NCI-H345 treated with DMSO at 0.1 percent for 48 hours (cell line): ENCODE measurements at regions not wholly inside any gene's neighbourhood (a gene's known extent, or its start where the extent isn't known, plus 50 kb on each side); places are given as distances from the start of the nearest gene placed in this dataset.
"Not testable (repeated sequence)": the region's sequence is repeated elsewhere in the genome, so short reads cannot be mapped to it uniquely, and the experiment has no call there.

Experiments
- DNase-seq: peaks from one replicate; lab custom pipeline; 2025; ENCODE audit not compliant: unreplicated experiment; lab: John Stamatoyannopoulos, UW

DNA sequence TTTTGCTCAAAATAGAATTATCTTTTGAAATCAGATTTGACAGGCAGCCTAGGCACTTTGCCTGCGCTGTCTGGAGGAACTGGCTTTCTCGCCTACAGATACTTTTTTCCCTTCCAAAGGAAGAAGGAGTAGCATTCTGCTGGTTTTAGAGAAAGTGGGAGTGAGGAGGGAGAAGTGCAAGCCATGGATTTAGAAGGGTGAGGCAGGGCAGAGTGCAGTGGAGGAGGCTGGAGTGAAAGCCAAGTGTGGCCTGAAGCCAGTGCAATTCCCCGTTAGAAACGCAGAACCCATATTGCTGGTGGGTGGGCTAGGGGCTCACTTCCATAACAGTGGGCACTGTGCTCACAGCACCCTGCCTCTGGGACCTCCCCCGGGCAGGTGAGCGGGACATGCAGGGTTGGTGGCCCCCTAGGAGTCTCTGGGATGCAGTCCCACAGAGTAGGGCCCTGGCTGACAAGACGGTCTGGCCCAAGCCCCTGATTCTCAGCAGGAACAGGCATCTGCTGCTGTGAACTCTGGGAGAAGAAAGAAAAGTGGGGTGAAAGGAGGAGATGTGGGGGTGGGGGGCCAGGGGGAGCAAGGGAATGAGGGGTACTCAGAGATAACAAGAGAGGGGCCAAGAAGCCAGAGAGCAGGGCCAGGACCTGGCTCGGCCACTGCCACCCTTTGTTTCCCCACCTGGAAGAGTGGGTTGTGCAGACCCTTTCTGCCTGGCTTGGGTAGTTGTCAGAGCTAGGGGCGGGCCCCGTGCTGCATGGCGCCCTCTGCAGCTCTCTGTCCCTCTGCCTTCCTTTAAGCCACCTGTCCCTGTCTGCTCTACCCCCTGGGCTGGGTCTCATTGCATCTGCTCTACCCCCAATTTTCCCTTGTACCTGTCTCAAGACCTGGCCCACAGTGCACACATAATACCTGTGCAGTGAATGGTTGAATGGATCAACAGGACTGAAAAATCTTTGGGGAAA lies 273.5 kb upstream of the HS6ST1 start:
- no peak for DNase-seq

DNA sequence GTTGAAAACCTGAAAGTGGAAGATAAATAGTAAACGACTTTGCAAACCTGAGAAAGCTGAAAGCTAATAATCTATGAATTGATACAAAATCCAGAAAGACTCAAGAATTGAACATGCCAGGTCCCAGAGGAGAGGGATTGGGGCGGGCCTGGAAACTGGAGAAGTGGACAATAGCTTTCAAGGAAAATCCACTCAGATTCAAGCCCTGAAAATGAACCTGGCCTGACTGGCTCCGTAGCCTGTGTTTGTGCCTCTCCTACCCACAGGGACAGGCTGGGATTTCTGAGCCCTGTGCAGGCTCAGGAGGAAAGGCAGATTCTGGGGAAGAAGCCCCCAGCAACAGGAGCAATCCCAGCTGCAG lies 274.8 kb upstream of the HS6ST1 start:
- DNase-seq = no peak

GRCh38 chr2:128593879-128594650 lies 275.4 kb upstream of the HS6ST1 start:
- no peak for DNase-seq

GRCh38 chr2:128594651-128594910 lies 275.9 kb upstream of the HS6ST1 start:
- no peak for DNase-seq

DNA sequence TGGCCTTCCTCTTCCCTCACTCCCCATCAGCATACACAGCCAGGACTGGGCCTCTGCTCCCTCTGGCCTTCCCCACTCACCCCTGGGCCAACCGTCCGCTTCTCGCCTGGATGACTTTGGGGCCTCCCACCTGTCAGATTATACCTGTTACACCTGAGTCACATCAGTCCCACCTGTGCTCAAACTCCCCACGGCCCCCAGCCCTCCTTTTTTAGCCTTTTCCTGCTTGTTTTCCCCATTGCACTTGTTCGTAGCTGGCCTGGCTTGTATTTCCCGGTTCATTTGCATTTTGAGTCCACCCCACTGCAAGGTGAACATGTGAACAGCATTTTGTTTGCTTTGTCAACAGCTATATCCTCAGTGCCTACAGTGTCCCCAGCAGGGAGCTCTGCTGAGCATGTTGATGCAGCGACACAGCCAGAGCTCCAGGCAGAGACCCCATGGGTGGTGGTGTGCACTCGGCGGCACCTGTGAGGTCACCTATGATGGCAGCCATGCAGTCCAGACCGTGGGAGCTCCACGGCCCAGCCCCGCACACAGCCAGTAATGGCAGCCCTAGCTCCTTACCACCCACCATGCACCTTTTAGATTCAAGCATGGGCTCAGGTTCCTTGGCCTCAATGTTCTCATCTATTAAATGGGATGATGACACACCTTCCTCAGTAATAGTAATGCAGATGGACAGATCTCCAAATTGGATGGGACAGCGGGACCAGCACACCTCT lies 276.4 kb upstream of the HS6ST1 start:
- peak; percentile 91 for DNase-seq

GRCh38 chr2:128595763-128596395 lies 277.2 kb upstream of the HS6ST1 start:
- no peak for DNase-seq

DNA sequence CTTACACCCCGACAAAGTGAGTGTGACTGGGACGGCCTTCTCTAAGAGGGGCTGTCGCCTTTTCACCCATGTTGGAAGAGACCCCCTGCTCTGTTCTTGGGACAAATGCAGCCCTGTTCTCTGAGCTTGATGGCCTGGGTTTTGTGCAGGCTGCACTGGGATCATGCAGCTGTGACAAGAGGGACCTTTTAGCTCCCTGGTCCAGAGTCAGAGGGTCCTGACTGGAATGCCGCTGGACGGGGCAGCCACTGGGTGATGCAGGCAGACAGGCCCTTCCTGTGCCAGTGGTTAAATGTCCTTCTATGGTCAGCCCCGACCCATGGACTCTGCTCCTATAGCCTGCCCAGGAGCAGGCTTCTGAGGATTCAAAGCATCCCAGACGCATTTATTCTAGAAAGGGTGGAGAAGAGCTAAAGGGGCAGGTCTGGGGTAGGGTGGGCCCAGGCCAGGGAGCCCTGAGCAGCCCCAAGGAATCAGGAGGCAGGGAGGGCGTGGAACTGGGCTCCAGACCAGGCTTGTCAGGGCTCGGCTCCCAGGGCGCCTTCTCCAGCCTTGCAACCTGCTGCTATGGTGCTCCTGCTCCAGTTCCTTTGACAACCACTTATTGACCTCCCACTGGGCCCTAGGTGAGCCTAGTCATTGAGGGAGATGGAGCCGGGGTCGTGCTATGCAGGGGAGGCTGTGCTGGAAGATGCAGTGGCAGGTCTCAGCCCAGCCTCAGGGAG lies 277.9 kb upstream of the HS6ST1 start:
- no peak for DNase-seq

DNA sequence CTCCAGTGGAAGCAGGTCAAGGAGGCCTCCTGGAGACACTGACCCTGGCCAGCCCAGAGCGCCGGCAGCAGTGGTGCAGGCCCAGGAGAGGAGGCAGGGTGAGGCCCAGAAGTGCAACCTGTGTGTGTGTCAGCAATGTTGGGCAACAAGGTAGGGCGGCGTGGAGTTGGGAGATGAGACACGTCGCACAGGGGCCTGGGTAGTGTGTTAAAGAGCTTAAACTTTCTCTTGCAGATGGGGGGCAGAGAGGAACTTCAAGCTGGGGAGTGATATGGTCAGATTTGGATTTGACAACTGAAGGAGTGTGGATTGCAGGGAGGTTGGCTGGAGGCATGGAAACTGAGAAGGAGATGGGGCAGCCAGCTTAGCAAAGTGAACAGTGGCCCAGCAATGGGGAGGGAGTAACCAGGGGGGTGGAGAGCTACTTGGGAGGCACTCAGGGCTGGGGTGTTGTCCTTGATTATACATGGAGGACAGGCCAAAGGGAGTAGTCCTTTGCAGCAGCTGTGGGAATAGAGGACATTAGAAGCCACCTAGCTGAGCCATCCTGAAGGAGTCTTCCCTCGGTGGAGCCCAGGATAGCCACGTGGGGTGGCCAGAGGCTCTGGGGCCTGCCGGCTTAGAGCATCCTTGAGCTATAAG lies 278.6 kb upstream of the HS6ST1 start:
- no peak for DNase-seq

DNA sequence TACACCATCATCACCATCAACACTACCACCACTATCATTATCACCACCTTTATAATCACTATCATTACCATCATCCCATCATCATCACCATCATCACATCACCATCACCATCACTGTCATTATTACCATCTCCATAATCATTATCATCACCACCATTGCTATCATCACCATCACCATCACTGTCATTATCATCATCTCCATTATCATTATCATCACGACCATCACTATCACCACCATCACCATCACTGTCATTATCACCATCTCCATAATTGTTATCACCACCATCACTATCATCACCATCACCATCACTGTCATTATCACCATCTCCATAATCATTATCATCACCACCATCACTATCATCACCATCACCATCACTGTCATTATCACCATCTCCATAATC lies 279.6 kb upstream of the HS6ST1 start:
- not testable (repeated sequence) for DNase-seq

DNA sequence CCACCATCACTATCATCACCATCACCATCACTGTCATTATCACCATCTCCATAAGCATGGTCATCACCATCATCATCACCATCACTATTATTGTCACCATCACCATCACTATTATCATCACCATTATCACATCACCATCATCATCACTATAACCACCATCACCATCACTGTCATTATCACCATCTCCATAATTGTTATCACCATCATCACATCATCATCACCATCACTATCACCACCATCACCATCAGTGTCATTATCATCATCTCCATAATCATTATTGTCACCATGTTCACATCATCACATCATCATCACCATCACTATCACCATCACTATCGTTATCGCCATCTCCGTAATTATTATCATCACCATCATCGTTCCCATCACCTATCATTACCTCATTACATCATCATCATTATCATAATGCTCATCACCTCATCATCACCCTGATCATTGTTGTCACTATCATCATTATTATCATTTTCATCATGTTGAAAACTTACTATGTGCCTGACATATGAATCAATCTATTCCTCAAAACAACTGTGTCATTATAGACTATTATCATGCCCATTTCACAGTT lies 280.3 kb upstream of the HS6ST1 start:
- no peak for DNase-seq

- no peak for DNase-seq
Observed at GRCh38 chr2:128599700-128600099, 281.0 kb upstream of the HS6ST1 start.

- no peak for DNase-seq
Observed at GRCh38 chr2:128600581-128601297, 282.1 kb upstream of the HS6ST1 start.

DNA sequence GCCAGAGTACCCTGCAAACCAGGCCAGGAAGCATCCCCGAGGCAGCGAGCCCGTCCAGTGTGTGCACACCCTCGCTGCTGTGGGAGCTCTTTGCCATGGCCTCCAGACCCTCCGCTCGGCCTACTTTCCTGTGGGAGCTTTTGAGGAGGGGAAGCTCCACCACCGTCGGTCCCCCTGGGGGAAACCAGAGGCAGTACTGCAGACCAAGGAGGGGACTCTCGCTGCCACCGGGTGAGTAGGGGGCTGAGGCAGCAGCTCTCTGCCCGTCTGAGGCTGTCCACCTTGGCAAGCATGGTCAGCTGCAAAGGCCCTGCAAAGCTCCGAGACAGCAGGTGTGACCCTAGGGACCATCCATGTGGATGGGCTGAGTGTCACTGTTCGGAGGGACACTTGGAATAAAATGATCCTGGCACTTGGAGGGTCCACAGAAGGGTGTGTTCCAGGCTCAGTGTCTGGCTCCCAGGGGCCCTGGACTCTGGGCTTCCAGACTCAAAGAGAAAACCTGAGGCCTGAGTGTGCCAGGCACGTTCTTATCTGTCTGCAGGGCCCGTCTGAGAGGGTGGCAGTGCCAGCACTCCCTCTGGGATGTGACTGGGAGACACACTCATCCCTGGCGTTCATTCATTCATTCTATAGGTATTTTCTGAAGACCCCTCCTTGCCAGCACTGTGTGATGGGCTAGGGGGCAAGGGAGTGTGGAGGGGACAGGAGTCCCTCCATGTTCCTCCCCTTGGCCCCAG lies 282.8 kb upstream of the HS6ST1 start:
- no peak for DNase-seq

GRCh38 chr2:128602038-128602698 lies 283.5 kb upstream of the HS6ST1 start:
- no peak for DNase-seq

DNA sequence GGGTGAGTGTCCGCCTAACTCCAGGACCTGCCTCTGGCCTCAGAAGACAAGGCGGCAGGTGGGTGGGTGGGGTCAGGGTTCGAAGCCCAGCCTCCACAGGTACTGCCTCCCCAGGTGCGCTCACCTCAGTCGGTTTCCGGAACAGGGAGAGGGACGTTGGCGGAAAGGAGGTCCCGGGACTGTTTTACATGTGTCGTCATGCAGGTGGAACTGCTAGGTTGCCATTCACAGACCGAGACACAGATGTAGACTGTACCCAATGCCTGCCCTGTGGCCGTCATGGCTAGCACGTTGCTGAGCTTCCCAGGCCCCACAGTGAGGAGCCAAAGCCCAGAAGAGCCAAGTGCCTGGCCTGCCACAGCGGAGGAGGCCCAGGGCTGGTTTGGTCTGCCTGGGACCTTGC lies 284.0 kb upstream of the HS6ST1 start:
- no peak for DNase-seq

GRCh38 chr2:128603411-128603924 lies 284.8 kb upstream of the HS6ST1 start:
- no peak for DNase-seq

GRCh38 chr2:128604045-128604444 lies 285.4 kb upstream of the HS6ST1 start:
- DNase-seq = no peak

- not testable (repeated sequence) for DNase-seq
Observed at GRCh38 chr2:128604581-128604980, 285.9 kb upstream of the HS6ST1 start.
